A673 (cell line): ENCODE measurements at regions not wholly inside any gene's neighbourhood (a gene's known extent, or its start where the extent isn't known, plus 50 kb on each side); places are given as distances from the start of the nearest gene placed in this dataset.

Experiments used
- BruUV-seq: library from RNA; stranded (reverse); fragments of 400-500 nt; replicated peaks from 2 replicates; lab custom pipeline; 2021; lab: Mats Ljungman, UMichigan
- CTCF ChIA-PET: fragments of 300-600 bp; sonication (Branson Sonifier 250); formaldehyde crosslinking; loops from one replicate; lab custom pipeline; 2022; ENCODE audit warnings: antibody characterized with exemption; lab: Charles Lee
- POLR2A ChIA-PET: fragments of 300-600 bp; sonication (Branson Sonifier 250); formaldehyde crosslinking; loops from one replicate; lab custom pipeline; 2022; ENCODE audit warnings: antibody characterized with exemption; ENCODE audit not compliant: low non-redundant PET; lab: Charles Lee
- DNase-seq: peaks from one replicate; pipeline ENCODE4 v3.0.0-alpha.2; 2015; ENCODE audit warnings: low spot score
- H3K27ac ChIP-seq: fragments of 200-600 bp; sonication (generic); 2 replicates; pipeline ENCODE4 v1.5.1; 2016; ENCODE audit warnings: mixed run types, low read depth, mild to moderate bottlenecking, mixed read lengths, antibody characterized with exemption, low read length; ENCODE audit not compliant: poor library complexity, severe bottlenecking
- H3K27me3 ChIP-seq: fragments of 200-600 bp; sonication (generic); replicated peaks from 2 replicates; pipeline ENCODE4 v1.6.1; 2017; ENCODE audit warnings: mixed run types, low read depth, mild to moderate bottlenecking, mixed read lengths, antibody characterized with exemption, low read length; ENCODE audit not compliant: insufficient read depth, poor library complexity
- H3K36me3 ChIP-seq: fragments of 200-600 bp; sonication (generic); 2 replicates; pipeline ENCODE4 v1.6.1; 2016; ENCODE audit warnings: mixed run types, mild to moderate bottlenecking, mixed read lengths, antibody characterized with exemption, low read length; ENCODE audit not compliant: insufficient read depth, poor library complexity, severe bottlenecking
- H3K4me1 ChIP-seq: fragments of 200-600 bp; sonication (generic); 2 replicates; pipeline ENCODE4 v1.6.1; 2017; ENCODE audit warnings: mixed run types, mild to moderate bottlenecking, mixed read lengths, antibody characterized with exemption, low read length; ENCODE audit not compliant: insufficient read depth, poor library complexity, severe bottlenecking
- H3K4me3 ChIP-seq: fragments of 200-600 bp; sonication (generic); 2 replicates; pipeline ENCODE4 v1.5.1; 2016; ENCODE audit warnings: low read depth, mixed run types, mild to moderate bottlenecking, mixed read lengths, low read length; ENCODE audit not compliant: poor library complexity, severe bottlenecking
- H3K9me3 ChIP-seq: fragments of 200-600 bp; sonication (generic); 2 replicates; pipeline ENCODE4 v1.6.1; 2016; ENCODE audit warnings: mixed run types, low read depth, mild to moderate bottlenecking, mixed read lengths, antibody characterized with exemption, low read length; ENCODE audit not compliant: poor library complexity, severe bottlenecking
- EZH2 ChIP-seq: fragments of 200-600 bp; sonication (generic); IDR thresholded peaks from 2 replicates; pipeline ENCODE4 v1.6.1; 2017; ENCODE audit warnings: borderline replicate concordance, low read depth, mild to moderate bottlenecking, mixed read lengths, antibody characterized with exemption, low read length; ENCODE audit not compliant: poor library complexity, severe bottlenecking
- intact Hi-C: fragments of 100-400 bp; cut with micrococcal nuclease; formaldehyde crosslinking; loops from one replicate; pipeline ENCODE4 v1.10.0; 2022; ENCODE audit not compliant: unreplicated experiment
- TF ChIP-seq, protein P1 (sequence below): fragments of 300-800, 200-600 bp; sonication (generic); conservative IDR thresholded peaks from 2 replicates; pipeline ENCODE4 v1.5.1; 2017; ENCODE audit warnings: low read depth, mild to moderate bottlenecking, antibody characterized with exemption, low read length, moderate library complexity, mixed read lengths

DNA sequence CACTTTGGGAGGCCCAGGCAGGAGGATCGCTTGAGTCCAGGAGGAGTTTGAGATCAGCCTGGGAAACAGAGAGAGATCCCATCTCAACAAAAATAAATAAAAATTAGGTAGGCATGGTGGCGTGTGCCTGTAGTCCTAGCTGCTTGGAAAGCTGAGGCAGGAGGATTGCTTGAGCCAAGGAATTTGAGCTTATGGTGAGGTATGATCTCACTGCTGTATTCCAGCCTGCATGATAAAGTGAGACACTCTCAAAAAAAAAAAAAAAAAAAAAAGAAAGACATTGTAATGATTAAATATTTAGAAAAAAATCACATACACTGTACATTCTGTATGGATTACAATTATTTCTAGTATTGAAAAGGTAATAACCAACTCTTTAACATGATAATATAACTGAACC, 87.1 kb downstream of the SLIT2 start:
- BruUV-seq: no TSS peak
- ChIA-PET CTCF (no interaction called here), POLR2A (no interaction called here)
- no peak for DNase-seq
- H3K27me3 ChIP-seq: no peaks in the 10 kb centered on the region
- no peak overlapping the region for H3K27ac ChIP-seq
- H3K9me3 ChIP-seq: peaks cover 11% of the 10 kb centered on the region
- no peak overlapping the region for H3K4me3 ChIP-seq
- H3K4me1 ChIP-seq: peaks cover 28% of the 10 kb centered on the region
- intact Hi-C loops: no loop called here
- H3K36me3 ChIP-seq: no peaks in the 10 kb centered on the region
- TF ChIP-seq, protein P1, sequence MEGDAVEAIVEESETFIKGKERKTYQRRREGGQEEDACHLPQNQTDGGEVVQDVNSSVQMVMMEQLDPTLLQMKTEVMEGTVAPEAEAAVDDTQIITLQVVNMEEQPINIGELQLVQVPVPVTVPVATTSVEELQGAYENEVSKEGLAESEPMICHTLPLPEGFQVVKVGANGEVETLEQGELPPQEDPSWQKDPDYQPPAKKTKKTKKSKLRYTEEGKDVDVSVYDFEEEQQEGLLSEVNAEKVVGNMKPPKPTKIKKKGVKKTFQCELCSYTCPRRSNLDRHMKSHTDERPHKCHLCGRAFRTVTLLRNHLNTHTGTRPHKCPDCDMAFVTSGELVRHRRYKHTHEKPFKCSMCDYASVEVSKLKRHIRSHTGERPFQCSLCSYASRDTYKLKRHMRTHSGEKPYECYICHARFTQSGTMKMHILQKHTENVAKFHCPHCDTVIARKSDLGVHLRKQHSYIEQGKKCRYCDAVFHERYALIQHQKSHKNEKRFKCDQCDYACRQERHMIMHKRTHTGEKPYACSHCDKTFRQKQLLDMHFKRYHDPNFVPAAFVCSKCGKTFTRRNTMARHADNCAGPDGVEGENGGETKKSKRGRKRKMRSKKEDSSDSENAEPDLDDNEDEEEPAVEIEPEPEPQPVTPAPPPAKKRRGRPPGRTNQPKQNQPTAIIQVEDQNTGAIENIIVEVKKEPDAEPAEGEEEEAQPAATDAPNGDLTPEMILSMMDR: no peak
- no peak for TF ChIP-seq EZH2

DNA sequence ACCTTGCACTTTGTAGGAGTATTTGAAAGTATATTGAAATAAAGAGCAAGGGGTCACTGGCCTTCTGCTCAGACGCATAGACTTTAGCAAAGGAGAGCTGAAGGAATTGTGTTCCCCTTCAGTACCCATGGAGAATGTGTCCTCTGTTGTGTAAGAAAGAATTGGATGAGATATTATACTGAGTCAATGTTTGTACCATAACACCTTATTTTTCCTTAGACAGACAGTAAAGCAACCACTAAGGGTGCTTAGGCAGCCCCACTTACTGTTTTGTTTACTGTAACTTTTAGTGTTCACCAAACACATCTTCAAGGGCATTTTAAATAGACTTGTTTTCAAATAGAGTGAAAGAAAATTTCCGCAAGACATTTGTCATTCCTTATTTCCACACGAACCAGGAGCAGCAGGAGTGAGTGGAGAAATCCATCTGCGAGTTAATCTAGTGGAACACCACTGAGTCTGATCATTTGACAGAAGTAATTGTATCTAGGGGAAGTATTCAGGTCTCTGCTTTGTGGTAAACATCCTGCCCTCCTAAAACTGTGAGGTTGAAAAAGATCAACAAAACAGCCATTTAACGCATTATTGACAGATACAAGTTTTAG, 89.5 kb downstream of the SLIT2 start:
- Histone ChIP-seq H3K4me1 (peaks cover 28% of the 10 kb centered on the region), H3K4me3 (no peak overlapping the region), H3K27ac (no peak overlapping the region), H3K36me3 (no peaks in the 10 kb centered on the region), H3K9me3 (peaks cover 10% of the 10 kb centered on the region), H3K27me3 (no peaks in the 10 kb centered on the region)
- no TSS peak for BruUV-seq
- TF ChIP-seq, protein P1: no peak
- no peak for TF ChIP-seq EZH2
- POLR2A ChIA-PET: no interaction called here
- no peak for DNase-seq
- CTCF ChIA-PET: no interaction called here
- intact Hi-C loops: no loop called here

DNA sequence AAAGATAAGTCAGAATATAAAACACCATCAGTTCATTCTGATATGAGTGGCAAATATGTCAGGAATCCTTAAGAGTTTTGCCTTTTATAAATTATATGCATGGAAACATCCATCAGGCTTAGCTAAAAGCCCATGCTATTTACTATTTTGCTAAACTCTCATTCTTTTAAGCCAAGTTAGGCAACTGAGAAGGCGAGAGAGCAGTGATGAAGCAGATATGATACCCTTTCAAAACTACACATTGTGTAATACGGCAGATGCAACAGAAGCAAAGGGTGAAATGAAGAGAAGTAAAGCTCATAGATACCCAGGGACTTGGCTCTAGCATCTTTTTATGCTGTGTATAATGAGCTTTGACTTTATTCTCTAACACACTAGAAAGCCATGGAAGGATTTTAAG, 95.8 kb downstream of the SLIT2 start:
- peaks cover 10% of the 10 kb centered on the region for H3K4me1 ChIP-seq
- TF ChIP-seq EZH2: no peak
- TF ChIP-seq, protein P1: no peak
- H3K36me3 ChIP-seq: no peaks in the 10 kb centered on the region
- CTCF ChIA-PET: no interaction called here
- no peaks in the 10 kb centered on the region for H3K27me3 ChIP-seq
- intact Hi-C loops: no loop called here
- H3K9me3 ChIP-seq: no peaks in the 10 kb centered on the region
- H3K4me3 ChIP-seq: no peak overlapping the region
- H3K27ac ChIP-seq: no peak overlapping the region
- no TSS peak for BruUV-seq
- POLR2A ChIA-PET: no interaction called here
- no peak for DNase-seq
